Neuronal stem cell (in vitro differentiated cells): ENCODE measurements at regions not wholly inside any gene's neighbourhood (a gene's known extent, or its start where the extent isn't known, plus 50 kb on each side); places are given as distances from the start of the nearest gene placed in this dataset.
A peak's percentile ranks its signal among the peaks of the same experiment; 100 is the strongest.
"Not testable (repeated sequence)": the region's sequence is repeated elsewhere in the genome, so short reads cannot be mapped to it uniquely, and the experiment has no call there.

Source experiments
- DNase-seq: peaks from one replicate; pipeline ENCODE4 v3.0.0-alpha.2; 2013; ENCODE audit warnings: low spot score
- H2AFZ ChIP-seq: one replicate; pipeline ENCODE4 v1.6.1; 2013; ENCODE audit warnings: mild to moderate bottlenecking, low read length, inconsistent platforms
- H2AK5ac ChIP-seq: 2 replicates; pipeline ENCODE4 v1.6.1; 2013; ENCODE audit warnings: low read depth, mild to moderate bottlenecking, inconsistent platforms, low read length, moderate library complexity, mixed read lengths
- H2BK120ac ChIP-seq: 2 replicates; pipeline ENCODE4 v1.6.1; 2013; ENCODE audit warnings: low read depth, mild to moderate bottlenecking, inconsistent platforms, low read length, moderate library complexity, mixed read lengths
- H2BK12ac ChIP-seq: one replicate; pipeline ENCODE4 v1.6.1; 2013; ENCODE audit warnings: low read length, inconsistent platforms
- H2BK15ac ChIP-seq: 2 replicates; pipeline ENCODE4 v1.6.1; 2013; ENCODE audit warnings: mild to moderate bottlenecking, low read length, inconsistent platforms, mixed read lengths
- H2BK5ac ChIP-seq: one replicate; pipeline ENCODE4 v1.6.1; 2013; ENCODE audit warnings: inconsistent platforms, mild to moderate bottlenecking, low read length, moderate library complexity
- H3K14ac ChIP-seq: one replicate; pipeline ENCODE4 v1.6.1; 2013; ENCODE audit warnings: low read length, inconsistent platforms
- H3K18ac ChIP-seq: 2 replicates; pipeline ENCODE4 v1.6.1; 2013; ENCODE audit warnings: low read length, inconsistent platforms
- H3K23ac ChIP-seq: 2 replicates; pipeline ENCODE4 v1.6.1; 2013; ENCODE audit warnings: low read depth, mild to moderate bottlenecking, mixed read lengths, low read length, inconsistent platforms; ENCODE audit not compliant: poor library complexity
- H3K27ac ChIP-seq: replicated peaks from 3 replicates; pipeline ENCODE4 v1.5.1; 2013; ENCODE audit warnings: low read length, inconsistent platforms
- H3K27me3 ChIP-seq, 3 experiments: 2 replicates each; pipeline ENCODE4 v1.6.1; 2013; ENCODE audit warnings: low read length in 3 of 3, mild to moderate bottlenecking in 2 of 3, inconsistent platforms in 1 of 3, low read depth in 1 of 3, mixed read lengths in 1 of 3, moderate library complexity in 1 of 3; ENCODE audit not compliant: control insufficient read depth in 3 of 3, insufficient read depth in 3 of 3
- H3K36me3 ChIP-seq, 2 donors: replicated peaks in 1 of 2; 2 replicates each; pipeline ENCODE4 v1.6.1; 2013; ENCODE audit warnings: low read length in 2 of 2; ENCODE audit not compliant: control insufficient read depth in 2 of 2, insufficient read depth in 2 of 2
- H3K4ac ChIP-seq: 2 replicates; pipeline ENCODE4 v1.6.1; 2013; ENCODE audit warnings: inconsistent platforms, mild to moderate bottlenecking, low read length, moderate library complexity
- H3K4me1 ChIP-seq, 2 donors: 1 replicate in 1 of 2; 2 replicates in 1 of 2; pipeline ENCODE4 v1.6.1; 2013; ENCODE audit warnings: low read length in 2 of 2, low read depth in 1 of 2; ENCODE audit not compliant: control insufficient read depth in 2 of 2, insufficient read depth in 1 of 2
- H3K4me2 ChIP-seq: one replicate; pipeline ENCODE4 v1.6.1; 2013; ENCODE audit warnings: mild to moderate bottlenecking, low read length, inconsistent platforms; ENCODE audit not compliant: insufficient read depth, poor library complexity, severe bottlenecking
- H3K4me3 ChIP-seq, 2 donors: 2 replicates each; pipeline ENCODE4 v1.5.1; 2013; ENCODE audit warnings: low read length in 2 of 2, mild to moderate bottlenecking in 2 of 2, inconsistent platforms in 1 of 2, moderate library complexity in 1 of 2
- H3K79me1 ChIP-seq: one replicate; pipeline ENCODE4 v1.6.1; 2013; ENCODE audit warnings: low read depth, mild to moderate bottlenecking, inconsistent platforms, low read length, moderate library complexity
- H3K9ac ChIP-seq: one replicate; pipeline ENCODE4 v1.6.1; 2013; ENCODE audit warnings: mild to moderate bottlenecking, low read depth, low read length, inconsistent platforms; ENCODE audit not compliant: poor library complexity
- H3K9me3 ChIP-seq, 2 donors: replicated peaks in 1 of 2; 2 replicates each; pipeline versions ENCODE3 to v1.6.1; 2013; ENCODE audit warnings: low read length in 2 of 2, mild to moderate bottlenecking in 2 of 2, inconsistent platforms in 1 of 2, low read depth in 1 of 2, mixed read lengths in 1 of 2, moderate library complexity in 1 of 2; ENCODE audit not compliant: control insufficient read depth in 2 of 2, insufficient read depth in 1 of 2
- H4K8ac ChIP-seq: one replicate; pipeline ENCODE4 v1.6.1; 2013; ENCODE audit warnings: low read depth, mild to moderate bottlenecking, inconsistent platforms, low read length, moderate library complexity
- H4K91ac ChIP-seq: one replicate; pipeline ENCODE4 v1.6.1; 2013; ENCODE audit warnings: low read length, low read depth, mild to moderate bottlenecking, inconsistent platforms; ENCODE audit not compliant: poor library complexity
- WGBS, 2 donors: extraction: QIAGEN DNeasy Blood & Tissue Kit; methylation state at CpG; one replicate each; pipeline ENCODE4 v1.1.7; 2013; ENCODE audit warnings: missing lambda C conversion rate in 2 of 2, mixed read lengths in 1 of 2; ENCODE audit not compliant: insufficient read length in 2 of 2, insufficient replicate concordance in 1 of 2; ENCODE audit errors: extremely low coverage in 2 of 2; 5-methylcytosine and 5-hydroxymethylcytosine counted together

GRCh38 chr21:14058566-14058965, 152.2 kb downstream of the LIPI start:
- no peak overlapping the region for H2AK5ac ChIP-seq
- no peak overlapping the region for H4K91ac ChIP-seq
- H3K27ac ChIP-seq, result no peak overlapping the region
- H2BK12ac ChIP-seq, result no peak overlapping the region
- H3K9me3 ChIP-seq, result peaks cover 0 to 2% of the 10 kb centered on the region in 2 donors
- H2BK15ac ChIP-seq, result no peak overlapping the region
- peaks cover 26% of the 10 kb centered on the region for H3K79me1 ChIP-seq
- no peaks in the 10 kb centered on the region for H3K4me1 ChIP-seq
- H3K36me3 ChIP-seq, result peaks cover 0 to 3% of the 10 kb centered on the region in 2 donors
- no CpG with 5 or more reads among the region's 2 CpGs for WGBS, 2 donors
- no peak overlapping the region for H4K8ac ChIP-seq
- no peak overlapping the region for H3K4ac ChIP-seq
- no peak overlapping the region for H3K4me2 ChIP-seq
- no peak overlapping the region for H3K4me3 ChIP-seq
- DNase-seq, result no peak
- H3K27me3 ChIP-seq, result no peaks in the 10 kb centered on the region
- H3K23ac ChIP-seq, result peak overlapping the region; percentile 55
- H3K18ac ChIP-seq, result no peak overlapping the region
- no peak overlapping the region for H2BK5ac ChIP-seq
- no peak overlapping the region for H2AFZ ChIP-seq
- no peak overlapping the region for H3K9ac ChIP-seq
- no peak overlapping the region for H2BK120ac ChIP-seq
- no peak overlapping the region for H3K14ac ChIP-seq

- WGBS, 2 donors, result no CpG with 5 or more reads among the region's 10 CpGs
- peaks cover 26% of the 10 kb centered on the region for H3K79me1 ChIP-seq
- H3K4ac ChIP-seq, result not testable (repeated sequence)
These were observed 152.8 kb downstream of the LIPI start for GRCh38 chr21:14057841-14058481.

GRCh38 chr21:14057313-14057712, 153.4 kb downstream of the LIPI start:
- no peaks in the 10 kb centered on the region for H3K4me1 ChIP-seq
- peaks cover 0 to 2% of the 10 kb centered on the region in 2 donors for H3K9me3 ChIP-seq
- no peak overlapping the region for H2AK5ac ChIP-seq

More at GRCh38 chr21:14057841-14058481, 152.8 kb downstream of the LIPI start:
- not testable (repeated sequence) for H2BK15ac ChIP-seq, H3K9ac ChIP-seq, H2AK5ac ChIP-seq, H2BK5ac ChIP-seq, H2BK12ac ChIP-seq, H3K4me1 ChIP-seq, H2BK120ac ChIP-seq, H4K91ac ChIP-seq, H3K27ac ChIP-seq, H3K27me3 ChIP-seq, H3K4me2 ChIP-seq, H3K9me3 ChIP-seq, DNase-seq, H3K4me3 ChIP-seq, H4K8ac ChIP-seq, H2AFZ ChIP-seq, H3K36me3 ChIP-seq, H3K14ac ChIP-seq
- Histone ChIP-seq H3K23ac (peak overlapping the region; percentile 73), H3K18ac (peak overlapping the region; percentile 28)

GRCh38 chr21:14056771-14057191, 154.0 kb downstream of the LIPI start:
- Histone ChIP-seq H3K79me1 (peaks cover 26% of the 10 kb centered on the region), H4K8ac (peak overlapping the region; percentile 92), H3K4me1 (no peaks in the 10 kb centered on the region), H2AFZ (no peak overlapping the region), H3K9me3 (peaks cover 0 to 2% of the 10 kb centered on the region in 2 donors), H2BK15ac (no peak overlapping the region), H3K4ac (peak overlapping the region; percentile 84), H3K36me3 (peaks cover 0 to 3% of the 10 kb centered on the region in 2 donors), H3K4me3 (peak overlapping the region in 1 of 2 donors; percentile 49), H2AK5ac (no peak overlapping the region), H3K4me2 (no peak overlapping the region), H3K27ac (no peak overlapping the region), H4K91ac (no peak overlapping the region), H3K27me3 (no peaks in the 10 kb centered on the region), H2BK120ac (no peak overlapping the region), H2BK12ac (peak overlapping the region; percentile 58), H3K18ac (peak overlapping the region; percentile 76), H2BK5ac (peak overlapping the region; percentile 82), H3K14ac (peak overlapping the region; percentile 14), H3K23ac (peak overlapping the region; percentile 5), H3K9ac (peak overlapping the region; percentile 63)
- no CpG with 5 or more reads among the region's 9 CpGs for WGBS, 2 donors
- DNase-seq, result no peak

More at GRCh38 chr21:14057313-14057712, 153.4 kb downstream of the LIPI start:
- DNase-seq, result no peak
- Histone ChIP-seq H3K79me1 (peaks cover 26% of the 10 kb centered on the region), H2AFZ (no peak overlapping the region), H2BK12ac (no peak overlapping the region), H2BK15ac (no peak overlapping the region), H3K23ac (peak overlapping the region; percentile 73), H3K9ac (peak overlapping the region; percentile 70), H3K27me3 (no peaks in the 10 kb centered on the region), H4K91ac (no peak overlapping the region), H3K14ac (peak overlapping the region; percentile 38), H2BK5ac (no peak overlapping the region), H2BK120ac (no peak overlapping the region), H4K8ac (peak overlapping the region; percentile 92), H3K36me3 (peaks cover 0 to 3% of the 10 kb centered on the region in 2 donors), H3K27ac (no peak overlapping the region), H3K4me2 (no peak overlapping the region), H3K18ac (no peak overlapping the region), H3K4ac (no peak overlapping the region), H3K4me3 (peak overlapping the region in 1 of 2 donors; percentile 47)
- no CpG with 5 or more reads among the region's 4 CpGs for WGBS, 2 donors
